ENCODE measurements at regions not wholly inside any gene's neighbourhood (a gene's known extent, or its start where the extent isn't known, plus 50 kb on each side); places are given as distances from the start of the nearest gene placed in this dataset.

GRCh38 chr22:48204296-48204695, 1441.8 kb downstream of the TBC1D22A start:
- no peak for DNase-seq

- no peak for DNase-seq
Observed at GRCh38 chr22:48199667-48200066, 1437.2 kb downstream of the TBC1D22A start.

DNA sequence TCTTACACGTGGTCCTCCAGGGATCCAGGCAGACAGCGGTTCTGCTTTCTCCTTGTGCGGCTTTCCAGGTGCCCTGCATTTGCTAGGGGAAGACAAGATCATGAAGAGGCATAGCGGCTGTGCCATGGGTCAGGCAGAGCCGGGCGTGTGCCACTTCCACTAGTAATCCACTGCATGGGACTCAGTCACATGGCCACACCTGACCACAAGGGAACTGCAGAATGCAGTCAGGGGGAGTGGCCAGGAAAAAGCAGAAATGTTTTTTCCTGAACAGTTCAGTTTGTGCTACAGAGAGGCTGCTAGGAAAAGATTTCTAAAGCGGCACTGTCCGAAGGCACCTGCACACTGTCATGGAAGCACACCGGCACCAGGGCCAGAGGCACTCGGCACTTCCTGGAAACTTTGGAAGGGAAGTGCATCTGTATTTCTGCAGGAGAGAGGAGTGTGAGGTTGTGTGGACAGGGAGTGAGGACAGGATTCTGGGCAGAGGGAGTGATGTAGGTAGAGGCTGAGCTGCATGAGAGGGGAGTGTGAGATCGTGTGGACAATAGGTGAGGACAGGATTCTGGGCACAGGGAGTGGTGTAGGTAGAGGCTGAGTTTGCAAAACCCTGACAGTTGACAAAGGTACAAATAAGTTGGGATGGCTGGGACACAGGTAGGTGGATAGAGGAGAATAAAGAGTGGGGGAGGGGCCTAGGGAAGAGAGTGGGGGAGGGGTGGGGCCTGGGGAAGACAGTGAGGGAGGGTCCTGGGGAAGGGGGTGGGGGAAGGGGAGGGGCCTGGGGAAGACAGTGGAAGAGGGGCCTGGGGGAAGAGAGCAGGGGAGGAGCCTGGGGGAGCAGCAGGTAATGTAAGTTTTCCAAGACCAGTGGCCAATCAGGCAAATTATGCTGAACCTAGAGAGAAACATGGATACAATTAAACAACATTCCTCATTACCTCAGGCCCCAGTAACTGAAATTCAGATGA, 1436.3 kb downstream of the TBC1D22A start:
- no peak for DNase-seq

DNA sequence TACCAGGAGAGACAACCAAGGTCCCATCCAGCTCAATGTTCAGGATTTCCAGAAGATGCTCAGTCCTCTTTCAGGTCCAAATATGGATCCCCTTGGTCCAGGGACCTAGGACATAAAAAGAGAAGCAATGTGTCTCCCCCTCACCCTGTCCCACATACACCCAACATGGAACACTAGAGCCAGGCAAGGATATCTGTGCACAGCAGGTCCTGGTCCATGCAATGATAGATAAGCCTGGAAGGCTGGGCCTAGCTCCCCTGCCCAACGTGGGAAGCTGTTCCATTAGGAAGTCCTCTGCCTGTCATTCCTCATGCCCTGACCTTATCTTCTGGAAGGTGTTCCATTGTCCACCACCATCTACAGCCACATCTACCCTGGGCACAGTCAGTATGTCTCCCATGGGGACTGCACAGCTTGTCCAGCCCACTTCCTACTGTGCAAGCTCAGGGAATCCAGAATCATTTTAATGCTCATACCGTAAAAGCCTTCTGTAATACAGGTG, 1434.8 kb downstream of the TBC1D22A start:
- no peak for DNase-seq

DNA sequence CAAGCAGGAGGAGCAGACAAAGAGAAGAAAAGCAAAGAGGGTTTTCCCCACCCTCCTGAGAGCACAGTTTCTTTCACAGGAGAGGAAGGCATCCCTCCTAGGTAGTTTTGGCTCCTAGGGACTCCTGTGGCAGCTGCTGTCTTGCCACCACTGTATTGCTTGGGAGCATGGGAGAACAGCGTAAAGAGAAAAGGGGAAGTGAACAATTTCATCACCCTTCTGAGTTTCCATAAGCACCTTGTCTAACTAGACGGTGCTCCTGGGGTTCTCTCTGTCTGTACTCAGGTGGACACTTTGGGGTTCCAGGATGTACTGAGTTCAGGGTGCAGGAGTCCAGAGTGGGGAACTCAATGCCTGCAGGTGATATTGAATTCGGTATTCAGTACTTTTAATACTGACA, 1430.5 kb downstream of the TBC1D22A start:
- DNase-seq: no peak

DNA sequence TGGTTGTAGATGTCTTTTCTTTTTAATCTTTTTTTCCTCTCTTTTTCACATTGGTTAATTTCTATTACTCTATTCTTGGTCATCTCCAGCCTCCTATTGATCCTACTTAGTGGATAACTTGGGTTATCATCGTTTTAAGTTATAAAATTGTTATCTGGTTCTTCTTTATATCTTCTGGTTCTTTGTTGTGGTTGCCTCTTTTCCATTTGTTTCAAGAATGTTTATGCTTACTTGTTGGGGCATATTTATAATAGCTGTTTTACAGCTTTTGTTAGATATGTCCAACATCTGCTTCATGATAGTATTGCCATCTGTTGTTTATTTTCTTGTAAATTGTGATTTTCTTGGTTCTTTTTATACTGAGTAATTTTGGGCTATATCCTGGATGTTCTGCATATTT, 1429.6 kb downstream of the TBC1D22A start:
- no peak for DNase-seq

DNA sequence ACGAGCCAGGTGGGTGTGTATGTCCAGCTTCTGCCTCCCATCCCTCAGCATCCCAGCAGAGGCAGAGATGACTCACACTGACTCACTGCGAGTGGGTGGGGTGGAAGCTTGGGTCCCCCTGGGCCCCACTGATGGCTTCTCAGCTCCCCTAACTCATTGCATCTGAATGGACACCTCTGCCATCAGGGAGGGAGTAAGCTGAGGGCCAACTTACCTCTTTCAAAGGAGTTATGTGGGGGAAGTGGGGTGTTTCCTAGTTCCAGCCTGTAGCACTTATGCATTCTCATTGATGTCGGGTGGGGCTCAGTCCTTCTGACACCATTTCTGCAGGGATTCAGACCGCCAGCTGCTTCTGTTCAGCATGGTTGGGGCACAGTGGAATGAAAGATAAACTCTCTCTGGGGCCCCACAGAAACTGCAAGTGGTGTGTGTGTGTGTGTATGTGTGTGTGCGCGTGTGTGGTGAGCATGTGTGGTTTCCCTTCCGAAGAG, 1425.8 kb downstream of the TBC1D22A start:
- DNase-seq: no peak

GRCh38 chr22:48187356-48187755, 1424.9 kb downstream of the TBC1D22A start:
- no peak for DNase-seq

GRCh38 chr22:48186146-48186790, 1423.8 kb downstream of the TBC1D22A start:
- no peak for DNase-seq

- no peak for DNase-seq
Observed at GRCh38 chr22:48185071-48186055, 1422.9 kb downstream of the TBC1D22A start.

- DNase-seq: no peak
Observed at GRCh38 chr22:48182846-48183805, 1420.7 kb downstream of the TBC1D22A start.

- no peak for DNase-seq
Observed at GRCh38 chr22:48182031-48182430, 1419.6 kb downstream of the TBC1D22A start.

GRCh38 chr22:48181263-48181955, 1419.0 kb downstream of the TBC1D22A start:
- no peak for DNase-seq

- no peak for DNase-seq
Observed at GRCh38 chr22:48180631-48181030, 1418.2 kb downstream of the TBC1D22A start.

DNA sequence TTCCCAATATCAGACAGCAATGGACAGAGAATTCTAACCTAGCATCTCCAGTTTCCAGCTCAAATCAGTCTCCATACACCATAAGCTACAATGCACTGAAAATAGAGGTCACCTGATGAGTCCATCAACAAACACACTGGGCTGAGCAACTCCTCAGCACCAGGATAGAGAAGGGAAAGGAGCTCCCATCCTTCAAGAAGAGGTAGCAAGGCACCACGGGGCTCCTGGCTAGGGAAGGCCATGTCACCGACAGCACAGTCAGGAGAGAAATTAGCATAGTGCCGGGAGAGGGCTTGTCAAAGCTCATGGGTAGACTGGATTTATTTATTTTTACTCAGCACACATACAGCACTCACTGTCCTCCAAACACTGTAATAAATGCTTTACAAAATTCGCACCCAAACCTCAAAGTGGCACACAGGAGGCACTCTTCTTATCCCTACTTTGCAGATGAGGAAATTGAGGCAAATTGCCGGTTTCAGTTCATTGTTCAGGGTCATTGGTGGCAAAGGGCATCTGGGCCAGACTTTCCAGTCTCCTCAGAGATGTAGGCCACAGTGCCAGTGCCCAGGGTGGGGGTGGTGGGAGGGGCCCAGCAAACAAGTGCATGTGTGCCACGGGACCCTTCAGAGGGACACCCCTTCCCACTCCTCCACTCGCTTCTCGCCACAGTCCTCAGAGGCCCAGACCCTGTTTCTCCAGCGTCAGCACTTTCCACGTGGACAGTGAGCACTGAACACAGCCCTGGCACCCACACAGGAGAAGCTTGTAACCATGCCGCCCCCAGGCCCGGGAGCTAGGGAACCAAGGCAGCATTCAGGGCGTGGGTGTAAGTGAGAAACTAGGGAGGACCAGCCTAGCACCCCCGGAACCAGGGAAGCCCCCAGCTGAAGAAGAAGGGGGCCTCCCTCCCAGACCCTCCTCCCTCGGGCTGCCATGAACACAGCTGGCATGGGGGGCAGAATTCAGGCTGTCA, 1417.4 kb downstream of the TBC1D22A start:
- no peak for DNase-seq

GRCh38 chr22:48178536-48178935, 1416.1 kb downstream of the TBC1D22A start:
- no peak for DNase-seq

DNA sequence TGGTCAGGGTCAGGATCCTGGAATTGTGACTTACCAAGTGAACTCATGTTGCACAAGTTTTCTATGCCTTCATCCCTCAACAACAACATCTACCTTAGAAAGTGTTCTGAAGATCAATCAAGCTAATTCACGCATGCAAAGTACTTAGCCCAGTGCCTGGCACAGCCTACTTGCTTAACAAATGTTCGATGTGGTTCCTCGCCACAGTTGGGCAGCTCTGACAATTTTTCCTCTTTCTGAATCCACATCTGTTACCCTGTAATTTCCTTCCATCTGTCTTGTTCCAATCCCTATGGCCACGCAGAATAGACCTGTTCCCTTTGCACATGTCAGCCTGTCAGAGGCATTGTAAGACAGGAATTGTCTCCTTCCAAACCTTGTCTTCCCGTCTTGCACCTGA, 1415.2 kb downstream of the TBC1D22A start:
- no peak for DNase-seq

DNA sequence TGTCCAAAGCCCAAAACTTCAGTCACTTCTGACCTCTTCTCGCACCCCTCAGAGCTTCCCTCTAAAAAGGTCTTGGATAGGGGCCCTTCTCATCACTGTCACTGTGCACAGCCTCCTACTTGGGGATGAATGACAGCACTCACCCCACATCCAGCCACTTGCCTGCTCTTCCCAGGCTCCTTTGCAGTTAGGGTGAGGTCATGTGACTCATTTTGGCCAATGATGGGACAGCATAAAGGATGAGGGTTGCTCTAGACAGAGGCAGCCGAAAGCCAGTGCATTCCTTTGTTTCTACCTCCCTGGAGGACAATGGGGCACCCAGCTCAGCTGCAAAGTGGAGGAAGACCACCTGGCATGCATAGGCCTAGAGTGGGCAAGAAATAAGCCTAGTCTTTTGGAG, 1413.3 kb downstream of the TBC1D22A start:
- no peak for DNase-seq

GRCh38 chr22:48173773-48174160, 1411.3 kb downstream of the TBC1D22A start:
- no peak for DNase-seq
